ENCODE measurements at regions not wholly inside any gene's neighbourhood (a gene's known extent, or its start where the extent isn't known, plus 50 kb on each side); places are given as distances from the start of the nearest gene placed in this dataset.

GRCh38 chr19:46954502-46954992 is 65.1 kb upstream of the NPAS1 start:
- TF ChIP-seq CTCF (IDR thresholded peaks at IDR 0.05; ENCODE audit: low read length) = no peak
- no peak for TF ChIP-seq EZH2 (IDR thresholded peaks at IDR 0.05; ENCODE audit: borderline replicate concordance, low read length)
